ENCODE measurements at regions not wholly inside any gene's neighbourhood (a gene's known extent, or its start where the extent isn't known, plus 50 kb on each side); places are given as distances from the start of the nearest gene placed in this dataset.

DNA sequence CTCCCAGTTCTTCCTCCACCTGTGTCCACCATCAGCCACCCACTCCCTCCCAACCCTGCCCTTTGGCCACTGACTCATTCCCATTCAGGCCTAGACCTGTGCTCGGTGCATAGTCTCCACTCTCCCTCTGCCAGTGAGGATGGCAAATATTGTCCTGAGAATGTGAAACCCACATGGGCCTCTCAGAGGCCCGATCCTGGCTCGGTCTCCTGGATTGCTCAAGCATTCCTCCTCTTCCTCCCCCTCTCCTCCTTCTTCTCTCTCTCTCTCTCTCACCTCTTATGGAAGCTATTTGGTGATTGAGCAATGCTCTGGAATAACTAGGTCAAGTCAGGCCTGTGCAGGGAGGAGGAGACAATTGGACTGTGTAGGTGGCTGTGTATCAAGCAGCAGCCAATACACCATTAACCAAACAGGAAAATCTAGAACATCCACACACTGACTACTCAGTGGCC is 99.9 kb downstream of the KLF4 start:
- Histone ChIP-seq H2BK120ac (ENCODE audit: low read depth, low read length) (no peak overlapping the region), H3K79me1 (replicated peaks; ENCODE audit: low read length, poor library complexity, severe bottlenecking) (no peaks in the 10 kb centered on the region), H2AFZ (ENCODE audit: low read depth, low read length) (no peak overlapping the region), H3K4me3 (ENCODE audit: insufficient read depth in 1 of 2, low read depth in 1 of 2, low read length in 2 of 2) (peak overlapping the region in 1 of 2 experiments; percentile 28), H3K27me3 (ENCODE audit: control insufficient read depth in 1 of 2, insufficient read depth in 1 of 2, low read length in 2 of 2) (peaks cover 0 to 15% of the 10 kb centered on the region in 2 experiments), H3K36me3 (ENCODE audit: control insufficient read depth in 1 of 2, insufficient read depth in 2 of 2, low read depth in 1 of 2, low read length in 2 of 2) (no peaks in the 10 kb centered on the region), H3K14ac (ENCODE audit: low read length in 2 of 2) (peak overlapping the region in 1 of 2 experiments; percentile 71), H3K9ac (ENCODE audit: low read length) (no peak overlapping the region), H2AK5ac (ENCODE audit: low read length, severe bottlenecking) (no peak overlapping the region), H3K4me2 (ENCODE audit: low read length, poor library complexity, severe bottlenecking) (no peak overlapping the region), H3K27ac (ENCODE audit: low read length, poor library complexity, severe bottlenecking) (no peak overlapping the region), H2BK5ac (ENCODE audit: low read depth, low read length, poor library complexity, severe bottlenecking) (no peak overlapping the region), H4K91ac (ENCODE audit: low read length) (no peak overlapping the region), H3K4ac (ENCODE audit: low read depth in 1 of 2, low read length in 2 of 2) (no peak overlapping the region), H3K4me1 (ENCODE audit: control insufficient read depth, insufficient read depth, low read depth, low read length) (no peaks in the 10 kb centered on the region), H3K18ac (ENCODE audit: low read depth in 1 of 2, low read length in 2 of 2) (no peak overlapping the region), H3K9me3 (ENCODE audit: control insufficient read depth, low read length) (no peaks in the 10 kb centered on the region), H3K23ac (ENCODE audit: low read length in 2 of 2) (no peak overlapping the region), H2BK12ac (ENCODE audit: low read length in 2 of 2) (no peak overlapping the region), H4K8ac (ENCODE audit: low read length) (no peak overlapping the region), H2BK15ac (ENCODE audit: low read depth, poor library complexity, severe bottlenecking) (no peak overlapping the region)
- 91% methylated on average over 1 of the region's 3 CpGs for WGBS
- peak; percentile 21 for DNase-seq

DNA sequence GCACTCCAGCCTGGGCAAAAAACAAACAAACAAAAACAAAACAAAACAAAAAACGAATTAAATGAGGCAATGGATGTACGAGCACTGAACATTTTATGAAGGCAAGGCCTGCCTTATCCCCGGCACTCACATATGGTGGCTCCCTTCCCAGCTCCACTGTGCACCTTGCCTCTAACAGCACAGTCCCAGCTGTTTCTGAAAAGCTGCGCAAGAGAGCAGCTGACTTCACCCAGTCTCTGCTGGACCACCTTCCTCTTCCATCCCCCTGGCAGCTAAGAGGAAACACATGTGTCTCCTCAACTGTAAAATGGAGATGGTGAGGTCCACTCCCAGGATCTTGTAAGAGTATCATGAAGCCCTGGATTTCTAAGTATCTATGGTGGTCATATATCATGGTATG is 100.7 kb downstream of the KLF4 start:
- Histone ChIP-seq H3K4me2 (ENCODE audit: low read length, poor library complexity, severe bottlenecking) (no peak overlapping the region), H3K4me1 (ENCODE audit: control insufficient read depth, insufficient read depth, low read depth, low read length) (no peaks in the 10 kb centered on the region), H4K8ac (ENCODE audit: low read length) (no peak overlapping the region), H2BK15ac (ENCODE audit: low read depth, poor library complexity, severe bottlenecking) (no peak overlapping the region), H4K91ac (ENCODE audit: low read length) (no peak overlapping the region), H3K23ac (ENCODE audit: low read length in 2 of 2) (no peak overlapping the region), H3K4ac (ENCODE audit: low read depth in 1 of 2, low read length in 2 of 2) (no peak overlapping the region), H3K18ac (ENCODE audit: low read depth in 1 of 2, low read length in 2 of 2) (no peak overlapping the region), H2BK12ac (ENCODE audit: low read length in 2 of 2) (no peak overlapping the region), H2AFZ (ENCODE audit: low read depth, low read length) (no peak overlapping the region), H2BK120ac (ENCODE audit: low read depth, low read length) (no peak overlapping the region), H3K4me3 (ENCODE audit: insufficient read depth in 1 of 2, low read depth in 1 of 2, low read length in 2 of 2) (no peak overlapping the region), H3K36me3 (ENCODE audit: control insufficient read depth in 1 of 2, insufficient read depth in 2 of 2, low read depth in 1 of 2, low read length in 2 of 2) (no peaks in the 10 kb centered on the region), H3K14ac (ENCODE audit: low read length in 2 of 2) (no peak overlapping the region), H3K9me3 (ENCODE audit: control insufficient read depth, low read length) (no peaks in the 10 kb centered on the region), H2BK5ac (ENCODE audit: low read depth, low read length, poor library complexity, severe bottlenecking) (no peak overlapping the region), H3K27me3 (ENCODE audit: control insufficient read depth in 1 of 2, insufficient read depth in 1 of 2, low read length in 2 of 2) (peaks cover 5 to 17% of the 10 kb centered on the region in 2 experiments), H2AK5ac (ENCODE audit: low read length, severe bottlenecking) (no peak overlapping the region), H3K27ac (ENCODE audit: low read length, poor library complexity, severe bottlenecking) (no peak overlapping the region), H3K9ac (ENCODE audit: low read length) (no peak overlapping the region), H3K79me1 (replicated peaks; ENCODE audit: low read length, poor library complexity, severe bottlenecking) (no peaks in the 10 kb centered on the region)
- 64% methylated on average over 3 of the region's 4 CpGs for WGBS
- no peak for DNase-seq

DNA sequence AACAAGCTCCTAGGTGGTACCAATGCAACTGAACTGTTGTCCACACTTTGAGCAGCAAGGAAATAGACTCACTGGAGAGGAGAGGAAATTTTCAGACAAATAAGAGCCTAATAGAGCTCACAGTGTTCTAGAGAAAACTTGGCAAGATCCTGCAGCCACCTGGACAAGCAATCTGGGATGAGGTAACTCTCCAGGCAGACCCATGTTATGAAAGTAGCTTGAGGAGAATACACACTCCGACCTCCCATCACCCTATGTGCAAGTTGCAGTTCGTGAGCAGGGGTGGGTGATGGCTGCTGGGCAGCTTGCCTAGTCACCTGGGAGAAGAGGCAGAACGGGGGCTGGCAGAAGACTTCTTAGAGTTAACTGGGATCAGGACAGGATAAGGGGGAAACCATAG is 102.2 kb downstream of the KLF4 start:
- WGBS, result 64% methylated on average over 3 of the region's 3 CpGs
- H2BK12ac ChIP-seq (ENCODE audit: low read length in 2 of 2), result no peak overlapping the region
- H3K27me3 ChIP-seq (ENCODE audit: control insufficient read depth in 1 of 2, insufficient read depth in 1 of 2, low read length in 2 of 2), result peaks cover 10 to 17% of the 10 kb centered on the region in 2 experiments
- H3K9ac ChIP-seq (ENCODE audit: low read length), result no peak overlapping the region
- H3K4me3 ChIP-seq (ENCODE audit: insufficient read depth in 1 of 2, low read depth in 1 of 2, low read length in 2 of 2), result no peak overlapping the region
- no peak overlapping the region for H2AFZ ChIP-seq (ENCODE audit: low read depth, low read length)
- H4K8ac ChIP-seq (ENCODE audit: low read length), result no peak overlapping the region
- H3K23ac ChIP-seq (ENCODE audit: low read length in 2 of 2), result no peak overlapping the region
- no peaks in the 10 kb centered on the region for H3K9me3 ChIP-seq (ENCODE audit: control insufficient read depth, low read length)
- DNase-seq, result no peak
- no peaks in the 10 kb centered on the region for H3K4me1 ChIP-seq (ENCODE audit: control insufficient read depth, insufficient read depth, low read depth, low read length)
- H3K27ac ChIP-seq (ENCODE audit: low read length, poor library complexity, severe bottlenecking), result no peak overlapping the region
- H3K14ac ChIP-seq (ENCODE audit: low read length in 2 of 2), result no peak overlapping the region
- H2BK5ac ChIP-seq (ENCODE audit: low read depth, low read length, poor library complexity, severe bottlenecking), result no peak overlapping the region
- H3K4ac ChIP-seq (ENCODE audit: low read depth in 1 of 2, low read length in 2 of 2), result no peak overlapping the region
- no peak overlapping the region for H2AK5ac ChIP-seq (ENCODE audit: low read length, severe bottlenecking)
- H3K79me1 ChIP-seq (replicated peaks; ENCODE audit: low read length, poor library complexity, severe bottlenecking), result no peaks in the 10 kb centered on the region
- no peak overlapping the region for H4K91ac ChIP-seq (ENCODE audit: low read length)
- H2BK120ac ChIP-seq (ENCODE audit: low read depth, low read length), result no peak overlapping the region
- H3K18ac ChIP-seq (ENCODE audit: low read depth in 1 of 2, low read length in 2 of 2), result no peak overlapping the region
- H3K36me3 ChIP-seq (ENCODE audit: control insufficient read depth in 1 of 2, insufficient read depth in 2 of 2, low read depth in 1 of 2, low read length in 2 of 2), result no peaks in the 10 kb centered on the region
- no peak overlapping the region for H2BK15ac ChIP-seq (ENCODE audit: low read depth, poor library complexity, severe bottlenecking)
- no peak overlapping the region for H3K4me2 ChIP-seq (ENCODE audit: low read length, poor library complexity, severe bottlenecking)

DNA sequence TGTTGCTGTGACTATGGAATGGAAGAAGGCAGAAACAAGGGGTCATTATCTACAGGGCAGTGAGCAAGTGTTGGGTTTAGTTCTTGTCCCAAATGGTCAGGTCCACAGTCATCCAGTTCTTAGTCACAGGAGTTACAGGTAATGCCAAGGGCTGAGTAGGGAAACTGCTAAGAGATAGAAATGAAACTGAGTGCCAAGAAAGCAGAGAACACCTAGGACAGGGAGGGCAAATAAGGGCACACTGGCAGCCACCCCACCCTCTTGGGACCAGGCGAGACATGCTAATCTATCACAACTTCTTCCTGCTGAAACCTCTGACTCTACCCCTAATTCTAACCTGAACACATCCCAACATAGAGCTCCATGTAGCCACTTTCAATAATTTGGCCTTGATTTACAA is 103.2 kb downstream of the KLF4 start:
- Histone ChIP-seq H2AFZ (ENCODE audit: low read depth, low read length) (no peak overlapping the region), H3K4me3 (ENCODE audit: insufficient read depth in 1 of 2, low read depth in 1 of 2, low read length in 2 of 2) (no peak overlapping the region), H3K14ac (ENCODE audit: low read length in 2 of 2) (no peak overlapping the region), H3K4ac (ENCODE audit: low read depth in 1 of 2, low read length in 2 of 2) (no peak overlapping the region), H2BK15ac (ENCODE audit: low read depth, poor library complexity, severe bottlenecking) (no peak overlapping the region), H3K27me3 (ENCODE audit: control insufficient read depth in 1 of 2, insufficient read depth in 1 of 2, low read length in 2 of 2) (peaks cover 10 to 17% of the 10 kb centered on the region in 2 experiments), H4K91ac (ENCODE audit: low read length) (no peak overlapping the region), H3K18ac (ENCODE audit: low read depth in 1 of 2, low read length in 2 of 2) (no peak overlapping the region), H2BK5ac (ENCODE audit: low read depth, low read length, poor library complexity, severe bottlenecking) (no peak overlapping the region), H3K23ac (ENCODE audit: low read length in 2 of 2) (no peak overlapping the region), H3K9ac (ENCODE audit: low read length) (no peak overlapping the region), H3K36me3 (ENCODE audit: control insufficient read depth in 1 of 2, insufficient read depth in 2 of 2, low read depth in 1 of 2, low read length in 2 of 2) (no peaks in the 10 kb centered on the region), H2BK12ac (ENCODE audit: low read length in 2 of 2) (no peak overlapping the region), H4K8ac (ENCODE audit: low read length) (no peak overlapping the region), H3K27ac (ENCODE audit: low read length, poor library complexity, severe bottlenecking) (no peak overlapping the region), H2AK5ac (ENCODE audit: low read length, severe bottlenecking) (no peak overlapping the region), H2BK120ac (ENCODE audit: low read depth, low read length) (no peak overlapping the region), H3K9me3 (ENCODE audit: control insufficient read depth, low read length) (no peaks in the 10 kb centered on the region), H3K79me1 (replicated peaks; ENCODE audit: low read length, poor library complexity, severe bottlenecking) (no peaks in the 10 kb centered on the region), H3K4me2 (ENCODE audit: low read length, poor library complexity, severe bottlenecking) (no peak overlapping the region), H3K4me1 (ENCODE audit: control insufficient read depth, insufficient read depth, low read depth, low read length) (no peaks in the 10 kb centered on the region)
- 92% methylated on average over 1 of the region's 1 CpG for WGBS
- DNase-seq, result no peak

All from mesenchymal stem cell (in vitro differentiated cells and primary cell).